Activated CD4-positive, alpha-beta T cell treated with anti-CD3 and anti-CD28 coated beads, Interleukin-2, amount 50 U/mL, for 24 hours (primary cell): ENCODE measurements at regions not wholly inside any gene's neighbourhood (a gene's known extent, or its start where the extent isn't known, plus 50 kb on each side); places are given as distances from the start of the nearest gene placed in this dataset.

Experiments used
- DNase-seq, 2 donors: peaks; one replicate each; pipeline ENCODE4 v3.0.0-alpha.2; 2020; ENCODE audit warnings: low read depth in 1 of 2, low spot score in 1 of 2

DNA sequence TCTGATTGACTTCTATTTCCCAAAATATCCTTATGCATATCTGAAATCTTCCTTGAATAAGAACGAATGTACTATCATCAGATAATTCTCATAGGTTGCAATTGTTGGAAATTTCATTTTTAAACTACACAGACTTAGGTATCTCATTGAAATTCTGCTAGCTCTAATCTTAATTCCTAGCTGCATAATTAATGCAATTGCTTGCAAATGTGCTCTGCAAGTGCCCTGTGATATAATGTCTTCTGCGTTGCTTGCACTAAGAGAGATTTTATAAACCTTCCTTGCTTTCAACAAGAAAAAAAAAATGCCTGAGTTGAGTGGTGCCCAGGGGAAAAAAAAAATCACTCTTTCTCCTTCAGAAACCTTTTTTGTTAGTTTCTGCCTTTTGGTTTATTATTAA, 354.9 kb downstream of the TFAP2A start:
- DNase-seq, result no peak

DNA sequence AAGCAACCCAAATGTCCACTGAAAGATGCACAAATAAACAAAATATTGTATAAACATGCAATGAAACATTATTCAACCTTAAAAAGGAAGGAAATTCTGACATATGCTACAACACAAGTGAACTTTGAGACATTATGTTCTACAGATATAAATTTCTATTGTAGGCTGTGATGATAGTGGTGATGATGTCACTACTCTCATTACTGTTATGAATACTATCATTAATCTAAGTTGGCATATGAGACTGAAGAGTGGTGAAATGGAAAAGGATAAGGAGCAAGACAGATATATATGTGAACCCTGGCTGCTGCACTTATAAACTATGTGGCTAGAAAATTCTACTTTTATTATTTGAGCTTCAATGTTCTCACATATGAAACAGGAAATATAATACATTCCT, 360.2 kb downstream of the TFAP2A start:
- no peak for DNase-seq

DNA sequence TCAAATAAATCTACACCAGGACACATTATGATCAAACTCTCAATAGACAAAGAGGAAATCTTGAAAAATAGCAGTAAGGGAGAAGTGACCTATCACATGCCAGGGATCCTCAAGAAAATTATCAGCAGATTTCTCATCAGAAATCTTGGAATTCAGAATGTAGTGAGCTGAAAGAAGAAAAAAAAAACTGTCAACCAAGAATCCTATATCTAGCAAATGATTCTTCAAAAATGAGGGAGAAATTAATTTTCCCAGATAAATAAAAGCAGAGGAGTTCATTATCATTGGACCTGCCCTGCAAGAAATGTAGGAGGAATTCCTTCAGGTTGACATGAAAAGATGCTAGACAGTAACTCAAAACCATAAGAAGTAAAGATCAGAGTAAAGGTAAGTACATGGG, 363.6 kb downstream of the TFAP2A start:
- no peak for DNase-seq

DNA sequence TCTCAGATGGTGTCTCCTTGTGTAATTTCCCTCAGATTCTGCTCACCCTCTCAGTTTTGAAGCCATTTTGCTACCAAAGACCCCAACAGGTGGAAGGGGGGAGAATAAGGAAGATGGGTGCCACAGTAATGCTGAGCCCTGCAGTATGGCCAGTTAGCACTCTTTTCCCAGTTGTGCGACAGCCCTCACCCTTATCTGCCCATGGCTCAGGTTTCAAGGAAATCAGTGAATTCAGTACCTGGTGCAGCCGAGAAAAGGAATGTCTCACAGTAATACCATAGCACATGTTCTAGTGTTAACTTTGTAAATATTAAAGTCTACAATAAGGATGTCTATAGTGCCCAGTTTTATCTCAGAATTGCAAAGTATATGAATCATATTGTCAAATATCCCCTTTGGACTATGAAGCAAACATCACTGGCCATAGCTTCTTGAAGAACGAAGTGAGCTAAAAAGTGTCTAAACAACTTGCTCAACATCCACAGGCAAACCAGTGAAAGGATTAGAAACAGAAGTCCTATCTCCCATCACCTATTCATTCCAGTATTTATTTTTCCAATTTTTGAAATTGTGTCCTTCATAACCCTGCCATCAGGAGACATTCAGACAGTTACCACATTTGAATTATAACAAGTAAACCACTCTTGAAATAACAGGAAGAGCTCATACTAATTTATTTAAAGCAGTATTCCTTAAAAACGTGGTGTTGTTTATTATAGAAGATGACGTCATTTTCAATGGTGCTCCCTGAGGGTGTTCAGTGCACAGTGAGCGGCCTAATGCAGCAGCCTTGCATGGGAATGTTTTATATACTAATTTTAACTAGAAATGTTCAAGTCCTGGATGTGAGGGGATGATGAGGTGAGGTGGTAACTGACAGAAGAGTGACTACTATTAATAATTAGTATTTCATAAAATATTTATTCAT, 366.2 kb downstream of the TFAP2A start:
- no peak for DNase-seq

DNA sequence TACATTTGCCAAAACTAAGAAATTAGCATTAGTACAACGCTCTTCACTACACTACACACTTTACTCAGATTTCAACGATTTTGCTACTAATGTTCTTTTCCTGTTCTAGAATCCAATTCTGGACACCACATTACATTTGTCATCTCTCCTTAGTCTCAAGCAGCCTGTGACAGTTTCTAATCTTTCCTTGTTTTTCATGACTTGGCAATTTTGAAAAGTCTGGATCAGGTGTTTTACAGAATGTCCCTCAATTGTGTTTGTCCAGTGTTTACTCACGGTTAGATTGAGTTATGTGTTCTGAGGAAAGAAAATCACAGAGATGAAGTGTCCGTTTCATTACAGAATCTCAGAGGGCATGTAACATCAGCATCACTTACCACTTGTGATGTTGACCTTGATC, 372.6 kb downstream of the TFAP2A start:
- no peak for DNase-seq

DNA sequence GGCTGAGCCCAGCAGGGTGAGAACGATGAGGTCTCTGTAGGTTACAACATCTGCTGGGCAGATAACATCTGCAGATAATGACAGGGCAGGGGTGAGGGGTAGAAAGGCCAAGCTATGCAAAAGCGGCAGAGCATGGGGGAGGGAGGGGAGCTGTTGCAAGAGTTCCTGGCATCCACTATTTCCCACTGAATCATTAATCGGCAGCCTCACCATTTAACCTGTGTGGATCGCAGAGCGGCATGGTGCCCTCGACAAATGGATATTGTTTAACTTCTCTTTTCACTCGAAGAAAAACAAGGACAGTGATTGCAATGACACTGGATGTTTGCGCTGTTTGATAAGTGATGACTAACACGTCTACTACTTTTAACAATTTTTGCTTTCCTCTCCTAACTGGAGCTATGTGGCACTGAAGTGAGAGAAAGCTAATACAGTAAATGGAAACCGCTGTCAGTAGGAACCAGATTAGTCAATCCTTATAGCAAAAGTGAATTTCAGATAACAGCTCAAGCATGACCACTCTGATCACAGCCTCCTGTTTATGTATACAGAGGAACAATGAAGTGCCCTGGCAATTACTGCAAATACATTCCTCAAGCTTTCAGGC, 381.5 kb downstream of the TFAP2A start:
- no peak for DNase-seq

DNA sequence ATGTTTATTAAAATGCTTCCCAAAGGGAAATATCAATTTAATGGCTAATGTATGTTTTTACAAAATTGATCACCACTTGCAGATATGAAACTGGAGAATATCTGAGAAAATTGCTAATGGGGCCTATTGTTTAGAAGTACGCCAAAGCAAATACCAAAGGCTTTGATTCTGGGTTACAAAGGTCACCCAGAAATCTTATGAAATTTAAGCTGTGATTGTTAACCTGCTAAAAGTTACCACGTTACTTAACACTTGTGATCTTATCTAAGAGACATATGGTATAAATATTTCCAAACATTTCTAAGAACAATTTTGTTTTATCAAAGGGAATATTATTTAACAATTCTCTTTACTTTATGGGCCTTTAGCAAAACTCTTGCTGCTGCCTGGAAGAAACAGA, 383.3 kb downstream of the TFAP2A start:
- no peak for DNase-seq

DNA sequence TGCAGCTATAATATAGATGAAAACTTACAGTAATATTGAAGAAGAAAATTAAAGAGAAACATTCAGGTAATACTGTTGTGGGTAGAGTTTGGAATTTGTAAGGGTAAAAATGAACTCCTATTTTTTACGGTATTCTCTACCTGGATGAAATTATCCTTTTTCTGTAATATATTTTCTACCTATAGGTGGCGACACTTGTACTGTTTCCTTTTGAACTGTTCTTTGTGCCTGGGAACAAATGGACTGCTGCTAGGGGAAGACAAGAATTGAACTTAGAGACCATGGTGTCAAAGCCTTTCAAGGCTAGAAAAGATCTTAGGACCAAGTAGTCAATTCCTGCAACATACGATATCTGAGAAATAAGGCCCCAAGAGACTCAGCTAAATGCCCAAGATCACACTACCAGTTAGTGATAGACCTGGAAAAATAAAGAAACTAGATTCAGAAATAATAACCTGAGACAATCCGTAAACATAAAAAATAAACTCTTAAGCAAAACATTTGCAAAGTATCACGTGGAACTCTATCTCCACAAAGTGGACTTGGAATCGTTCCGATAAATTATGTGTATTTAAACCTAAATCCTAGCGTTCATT, 383.8 kb downstream of the TFAP2A start:
- DNase-seq, result no peak

DNA sequence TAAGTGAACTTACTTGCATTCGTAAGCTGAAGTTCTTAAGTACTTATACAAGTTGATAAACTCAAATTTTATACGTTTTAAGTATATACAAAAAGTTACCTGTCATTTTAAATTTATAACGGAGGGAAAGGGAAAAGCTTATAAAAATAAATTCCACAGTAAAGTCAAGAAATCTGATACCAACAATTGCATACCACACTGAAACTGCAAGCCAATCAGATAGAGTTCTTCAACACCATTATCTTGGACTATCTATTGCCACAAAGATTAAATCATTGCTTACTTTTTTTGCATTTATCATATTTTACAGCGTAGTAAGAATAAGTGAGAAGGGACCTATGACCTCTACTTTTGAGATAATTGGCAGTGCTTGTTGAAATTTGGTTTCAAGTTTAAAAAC, 386.7 kb downstream of the TFAP2A start:
- DNase-seq, result no peak

DNA sequence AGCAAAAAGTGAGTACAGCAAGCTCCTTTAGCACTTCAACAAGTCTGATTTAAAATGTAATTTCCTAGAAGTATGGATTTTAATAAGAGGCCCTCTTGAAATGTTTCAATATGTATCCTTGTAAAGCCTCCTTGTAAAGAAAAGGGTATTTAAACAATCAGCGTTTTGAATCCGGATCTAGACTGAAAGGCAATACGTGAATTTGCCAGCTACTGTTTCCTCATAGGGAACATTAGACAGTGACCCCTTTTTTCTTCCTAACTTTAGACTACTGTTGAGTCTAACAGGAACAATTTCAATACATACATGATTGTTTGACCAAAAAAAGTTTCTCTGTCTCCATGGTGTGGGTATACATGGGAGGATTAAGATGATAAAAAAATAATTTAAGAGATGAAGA, 395.0 kb downstream of the TFAP2A start:
- DNase-seq, result no peak

DNA sequence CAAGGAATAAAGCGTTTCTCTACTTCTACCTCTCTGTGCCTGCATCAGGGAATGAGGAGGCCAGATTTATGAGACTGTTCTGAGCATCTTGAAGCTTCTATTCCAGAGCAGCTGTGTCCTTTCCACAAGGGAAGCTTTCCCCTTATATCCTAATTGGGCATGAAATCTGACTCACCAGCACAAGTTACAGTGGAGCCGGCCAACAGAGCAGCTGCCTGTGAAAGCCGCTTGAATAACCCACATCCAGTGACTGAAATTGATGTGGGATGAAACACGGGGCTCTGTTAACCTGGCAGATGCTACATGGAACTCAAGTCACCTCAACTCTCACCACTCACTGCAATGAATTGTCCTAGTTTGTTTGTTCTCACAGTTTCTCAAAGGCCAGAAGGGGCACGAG, 400.3 kb downstream of the TFAP2A start:
- no peak for DNase-seq

DNA sequence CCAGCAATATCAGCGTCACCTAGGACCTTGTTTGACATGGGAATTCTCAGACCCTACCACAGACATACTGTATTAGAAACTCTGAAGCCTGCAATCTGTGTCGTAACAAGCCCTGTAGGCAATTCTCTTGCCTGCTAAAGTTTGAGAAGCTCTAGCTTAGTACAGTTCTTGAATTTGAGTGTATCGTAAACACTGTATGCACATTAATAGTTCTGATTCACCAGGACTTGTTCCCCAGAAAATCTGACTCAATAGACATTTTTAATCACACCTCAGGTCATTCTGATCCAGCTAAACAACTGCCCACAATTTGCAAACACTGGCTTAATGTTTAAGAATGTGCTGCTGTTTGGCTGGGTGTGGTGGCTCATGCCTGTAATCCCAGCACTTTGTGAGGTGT, 414.3 kb downstream of the TFAP2A start:
- DNase-seq, result no peak

DNA sequence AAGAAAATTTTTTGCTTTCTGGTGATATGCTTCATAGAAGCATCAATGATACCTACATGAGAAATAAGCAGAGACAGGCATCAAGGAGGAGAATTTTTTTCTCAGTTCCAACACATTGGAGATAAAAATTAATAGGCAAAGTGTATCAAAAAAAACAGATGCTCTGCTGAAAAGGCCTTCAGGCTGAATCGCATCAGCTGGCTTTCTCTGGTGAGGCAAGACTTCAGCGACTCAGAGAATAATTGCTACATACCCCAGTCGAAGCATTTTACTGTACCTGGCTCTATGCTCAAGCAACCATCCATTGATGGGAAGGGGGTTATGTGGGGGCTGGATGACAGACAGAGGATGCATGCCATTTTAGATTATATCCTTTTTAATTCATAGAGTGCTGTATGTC, 415.1 kb downstream of the TFAP2A start:
- DNase-seq, result no peak

DNA sequence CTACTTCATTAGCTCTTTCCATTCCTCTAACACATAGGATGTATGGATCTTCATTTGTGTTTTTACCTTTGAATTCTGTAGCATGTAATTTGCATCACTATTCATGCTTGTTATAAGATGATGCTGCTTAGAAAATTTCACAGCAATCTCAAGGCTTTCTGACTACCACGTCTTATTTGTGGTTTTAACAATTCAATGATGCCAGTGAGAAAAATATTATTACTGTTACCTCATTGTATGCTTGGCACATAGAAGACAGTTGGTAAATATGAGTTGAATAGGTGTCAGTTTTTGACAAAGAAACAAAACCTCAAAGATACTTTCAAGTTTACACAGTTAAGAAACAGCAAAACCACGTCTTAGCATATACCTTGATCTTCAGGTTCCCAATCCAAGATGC, 428.6 kb downstream of the TFAP2A start:
- DNase-seq, result no peak

DNA sequence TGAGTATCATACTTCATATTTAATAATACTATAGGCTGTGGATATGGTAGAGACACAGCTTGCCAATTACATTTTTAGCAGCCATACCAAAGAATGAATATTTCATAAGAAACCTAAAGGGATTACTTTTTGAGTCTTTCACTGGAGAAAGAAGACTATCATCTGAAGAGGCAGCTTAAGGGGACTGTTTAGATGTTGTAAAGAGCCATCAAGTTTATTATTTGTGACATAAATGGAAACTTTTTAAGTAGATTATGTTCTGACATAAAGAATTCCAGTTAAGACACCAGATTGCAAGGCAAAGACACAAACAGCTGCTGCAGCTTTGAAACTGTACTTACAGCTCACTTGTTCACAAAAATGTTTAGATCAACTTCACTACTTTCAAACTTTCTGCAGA, 429.4 kb downstream of the TFAP2A start:
- no peak for DNase-seq

DNA sequence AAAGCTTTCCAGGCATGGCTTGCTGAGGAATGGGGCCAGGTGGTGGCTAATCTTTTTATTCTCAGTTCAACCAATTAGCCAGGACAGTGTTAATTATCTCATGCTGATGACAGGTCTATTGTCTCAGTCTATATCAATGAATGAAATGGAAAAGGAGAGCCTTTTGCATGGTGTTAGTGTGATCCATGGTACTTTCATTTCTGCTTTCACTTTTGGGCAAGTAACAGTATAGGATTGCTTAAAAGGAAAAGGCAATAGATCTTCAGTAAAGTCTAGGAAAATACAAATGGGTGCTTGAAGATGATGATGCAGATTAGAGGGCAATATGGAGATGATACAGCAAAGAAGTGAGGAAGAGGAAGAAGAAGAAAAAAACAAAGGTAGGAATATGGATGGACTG, 430.3 kb downstream of the TFAP2A start:
- DNase-seq, result no peak

DNA sequence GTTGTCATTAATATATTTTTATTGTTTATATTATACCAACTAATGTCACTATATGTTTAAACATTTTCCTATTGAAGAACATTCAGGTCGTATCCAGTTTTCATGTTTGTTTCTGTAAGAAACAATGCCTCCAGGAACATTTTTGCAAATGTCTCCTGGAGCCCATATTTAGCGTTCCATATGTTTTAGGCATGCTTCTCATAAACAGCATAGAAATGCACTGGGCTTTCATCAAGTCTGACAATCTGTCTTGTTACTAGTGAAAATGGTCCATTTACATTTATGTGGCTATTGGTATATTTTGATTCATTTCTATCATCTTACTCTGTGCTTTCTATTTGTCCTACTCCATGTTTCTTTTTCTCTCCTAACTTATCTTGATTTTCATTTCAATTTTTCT, 431.7 kb downstream of the TFAP2A start:
- no peak for DNase-seq

DNA sequence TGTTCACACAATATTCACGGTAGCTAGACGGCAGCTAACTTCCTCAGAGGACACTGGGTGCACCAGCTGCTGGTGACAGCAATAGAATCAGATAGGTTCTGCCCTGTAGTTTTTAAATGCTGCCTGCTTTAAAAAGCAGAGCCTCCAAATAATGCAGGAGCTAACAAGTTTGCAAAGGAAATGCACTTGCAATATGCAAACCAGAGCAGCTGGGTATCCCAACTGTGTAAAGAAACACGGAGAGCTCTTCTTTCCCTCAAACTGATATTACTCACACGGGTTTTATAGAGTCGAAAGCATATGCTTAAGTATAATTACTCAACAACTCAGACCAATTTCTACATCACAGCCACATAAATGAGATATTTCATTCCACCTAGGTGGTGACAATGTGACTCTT, 432.7 kb downstream of the TFAP2A start:
- no peak for DNase-seq

DNA sequence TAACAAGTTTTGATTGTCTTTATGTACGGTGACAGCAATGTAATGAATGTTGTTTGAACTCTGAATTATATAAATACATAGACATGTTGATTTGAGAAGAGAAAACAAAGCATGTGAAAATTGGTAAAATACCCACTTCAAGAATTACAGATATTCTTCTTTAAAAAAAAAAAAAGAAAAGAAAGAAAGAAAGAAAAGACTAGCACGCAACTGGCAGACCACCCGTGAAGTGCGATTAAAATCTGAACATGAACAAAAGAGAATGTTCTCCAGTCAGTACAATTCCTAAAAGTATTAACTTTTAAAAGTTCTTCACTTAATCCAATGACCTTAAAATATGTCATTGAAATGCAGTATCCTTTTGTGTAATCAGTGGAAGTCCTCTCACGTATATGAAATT, 434.9 kb downstream of the TFAP2A start:
- DNase-seq, result no peak

DNA sequence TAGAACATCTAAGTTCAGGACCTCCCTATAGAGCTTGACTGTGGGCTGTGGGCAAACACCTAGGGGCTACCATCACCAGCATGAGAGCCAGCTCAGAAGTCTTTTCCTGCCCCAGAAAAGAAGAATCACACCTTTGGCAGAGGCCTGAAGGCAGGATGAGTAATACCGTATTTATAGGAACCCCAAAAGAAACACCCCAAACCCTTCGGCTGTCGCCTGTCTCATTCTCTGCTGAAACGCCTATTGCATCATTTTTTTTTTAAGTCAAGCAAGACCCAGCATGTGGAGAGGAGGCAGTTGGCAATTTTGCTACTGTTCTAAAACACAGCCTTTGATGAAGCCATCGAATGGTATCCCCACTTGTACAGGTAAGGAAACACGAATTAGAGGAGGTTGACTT, 436.4 kb downstream of the TFAP2A start:
- no peak for DNase-seq

DNA sequence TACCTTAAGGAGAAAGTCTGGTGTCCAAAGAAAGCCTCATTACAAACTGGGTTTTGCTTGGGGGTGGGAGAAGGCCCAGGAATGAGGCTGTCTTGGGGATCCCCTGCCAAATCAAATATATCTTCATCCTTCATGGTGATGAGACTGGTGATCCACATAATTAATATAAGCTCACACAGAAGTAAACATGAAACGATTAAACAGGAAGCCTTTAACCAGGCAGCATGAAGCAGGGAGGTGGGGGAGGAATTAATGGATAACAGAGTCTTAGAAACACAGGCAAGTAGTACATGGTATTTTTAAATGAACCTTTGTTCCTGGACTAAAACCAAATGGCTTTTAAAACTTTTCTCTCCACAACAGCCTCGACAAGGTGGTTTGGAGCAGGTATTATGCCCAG, 437.5 kb downstream of the TFAP2A start:
- no peak for DNase-seq

DNA sequence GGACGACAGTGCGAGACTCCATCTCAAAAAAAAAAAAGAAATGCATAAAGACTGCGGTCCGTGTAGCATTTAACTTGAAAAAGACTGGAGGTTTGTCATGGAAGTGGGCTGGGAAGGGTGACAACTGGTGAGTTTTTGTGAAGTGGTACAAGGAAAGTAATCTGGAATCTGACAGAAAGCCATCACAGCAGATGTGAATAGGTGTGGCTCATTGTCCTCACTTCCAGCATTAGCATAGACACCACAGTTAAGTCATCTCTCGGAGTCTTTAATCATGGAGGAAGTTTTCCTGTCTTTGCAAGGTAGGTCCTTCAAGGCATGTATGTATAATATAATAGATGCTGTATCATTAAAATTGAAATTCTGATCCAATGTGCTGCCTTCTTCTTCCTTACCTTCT, 453.2 kb downstream of the TFAP2A start:
- no peak for DNase-seq
